HEK293 (cell line): ENCODE measurements at regions not wholly inside any gene's neighbourhood (a gene's known extent, or its start where the extent isn't known, plus 50 kb on each side); places are given as distances from the start of the nearest gene placed in this dataset.

Experiments
- CTCF ChIA-PET: fragments of 350-600 bp; formaldehyde crosslinking; extraction: SDS; loops from one replicate; lab custom pipeline; 2021; ENCODE audit warnings: antibody characterized with exemption; lab: Yijun Ruan, JAX
- POLR2A ChIA-PET: fragments of 300-600 bp; formaldehyde crosslinking; extraction: SDS; loops from one replicate; lab custom pipeline; 2020; ENCODE audit warnings: antibody characterized with exemption, inconsistent platforms; lab: Yijun Ruan, JAX
- H3K27ac ChIP-seq: fragments of 200-500 bp; sonication (Bioruptor generic); 2 replicates; pipeline ENCODE4 v1.5.1; 2014; ENCODE audit warnings: low read depth, low read length, control low read depth, inconsistent platforms; ENCODE audit errors: extremely low read depth
- H3K36me3 ChIP-seq, 2 experiments: fragments of 200-500 bp in 1 of 2; sonication (Bioruptor generic) in 1 of 2; 1 replicate in 1 of 2; 2 replicates in 1 of 2; pipeline ENCODE4 v1.5.1; 2014 to 2017; ENCODE audit warnings: inconsistent platforms in 2 of 2, low read length in 2 of 2; ENCODE audit not compliant: control insufficient read depth in 2 of 2, insufficient read depth in 1 of 2
- H3K4me1 ChIP-seq: fragments of 200-500 bp; sonication (Bioruptor generic); 2 replicates; pipeline ENCODE4 v1.5.1; 2014; ENCODE audit warnings: mild to moderate bottlenecking, low read length, inconsistent platforms; ENCODE audit not compliant: control insufficient read depth, insufficient read depth
- H3K4me3 ChIP-seq: 2 replicates; pipeline ENCODE4 v1.5.1; 2011; ENCODE audit warnings: low read depth, mild to moderate bottlenecking, control low read depth, low read length, moderate library complexity
- H3K9me3 ChIP-seq: fragments of 200-500 bp; sonication (Bioruptor generic); 2 replicates; pipeline ENCODE4 v1.5.1; 2014; ENCODE audit warnings: low read depth, low read length, inconsistent platforms; ENCODE audit not compliant: control insufficient read depth, insufficient read depth
- BCL6B ChIP-seq: fragments of 450-650 bp; formaldehyde crosslinking; IDR thresholded peaks from 2 replicates; pipeline ENCODE4 v1.5.1; 2017; ENCODE audit warnings: missing biosample characterization, missing genetic modification characterization
- EGR2 ChIP-seq: fragments of 450-650 bp; formaldehyde crosslinking; IDR thresholded peaks from 2 replicates; pipeline ENCODE4 v1.5.1; 2016; ENCODE audit warnings: low read depth, missing biosample characterization, missing genetic modification characterization
- GLIS2 ChIP-seq: fragments of 450-650 bp; formaldehyde crosslinking; IDR thresholded peaks from 2 replicates; pipeline ENCODE4 v1.5.1; 2016; ENCODE audit warnings: missing biosample characterization, missing genetic modification characterization
- HOXD13 ChIP-seq: sonication (generic); formaldehyde crosslinking; IDR thresholded peaks from 2 replicates; pipeline ENCODE4 v1.8.0; 2022; ENCODE audit warnings: missing genetic modification reagents, borderline replicate concordance
- MEIS1 ChIP-seq: sonication (generic); formaldehyde crosslinking; IDR thresholded peaks from 2 replicates; pipeline ENCODE4 v1.8.1; 2022; ENCODE audit warnings: missing genetic modification reagents, mild to moderate bottlenecking, borderline replicate concordance
- OSR2 ChIP-seq: fragments of 450-650 bp; formaldehyde crosslinking; IDR thresholded peaks from 2 replicates; pipeline ENCODE4 v1.5.1; 2016; ENCODE audit warnings: missing biosample characterization, missing genetic modification characterization
- ZBTB20 ChIP-seq: fragments of 450-650 bp; formaldehyde crosslinking; IDR thresholded peaks from 2 replicates; pipeline ENCODE4 v1.5.1; 2016; ENCODE audit warnings: missing biosample characterization, missing genetic modification characterization
- ZBTB21 ChIP-seq: fragments of 450-650 bp; formaldehyde crosslinking; IDR thresholded peaks from 2 replicates; pipeline ENCODE4 v1.5.1; 2017; ENCODE audit warnings: missing biosample characterization, missing genetic modification characterization
- ZBTB48 ChIP-seq: fragments of 450-650 bp; formaldehyde crosslinking; IDR thresholded peaks from 2 replicates; pipeline ENCODE4 v1.5.1; 2016; ENCODE audit warnings: missing biosample characterization, missing genetic modification characterization
- ZEB2 ChIP-seq: fragments of 450-650 bp; formaldehyde crosslinking; IDR thresholded peaks from 2 replicates; pipeline ENCODE4 v1.5.1; 2016; ENCODE audit warnings: missing biosample characterization, missing genetic modification characterization
- ZNF133 ChIP-seq: fragments of 450-650 bp; formaldehyde crosslinking; IDR thresholded peaks from 2 replicates; pipeline ENCODE4 v1.5.1; 2016; ENCODE audit warnings: missing biosample characterization, missing genetic modification characterization
- ZNF16 ChIP-seq: fragments of 450-650 bp; formaldehyde crosslinking; IDR thresholded peaks from 2 replicates; pipeline ENCODE4 v1.5.1; 2016; ENCODE audit warnings: low read depth, missing biosample characterization, missing genetic modification characterization
- ZNF169 ChIP-seq: fragments of 450-650 bp; formaldehyde crosslinking; IDR thresholded peaks from 2 replicates; pipeline ENCODE4 v1.5.1; 2016; ENCODE audit warnings: missing biosample characterization, missing genetic modification characterization
- ZNF202 ChIP-seq: fragments of 450-650 bp; formaldehyde crosslinking; IDR thresholded peaks from 2 replicates; pipeline ENCODE4 v1.5.1; 2016; ENCODE audit warnings: missing biosample characterization, missing genetic modification characterization, borderline replicate concordance
- ZNF23 ChIP-seq: fragments of 450-650 bp; formaldehyde crosslinking; IDR thresholded peaks from 2 replicates; pipeline ENCODE4 v1.5.1; 2016; ENCODE audit warnings: missing biosample characterization, missing genetic modification characterization, borderline replicate concordance
- ZNF423 ChIP-seq: fragments of 450-650 bp; formaldehyde crosslinking; IDR thresholded peaks from 2 replicates; pipeline ENCODE4 v1.5.1; 2016; ENCODE audit warnings: missing biosample characterization, missing genetic modification characterization
- ZNF518A ChIP-seq: fragments of 450-650 bp; formaldehyde crosslinking; conservative IDR thresholded peaks from 2 replicates; pipeline ENCODE4 v1.5.1; 2016; ENCODE audit warnings: low read depth, missing biosample characterization, missing genetic modification characterization
- ZNF548 ChIP-seq: fragments of 450-650 bp; formaldehyde crosslinking; IDR thresholded peaks from 2 replicates; pipeline ENCODE4 v1.5.1; 2016; ENCODE audit warnings: missing biosample characterization, missing genetic modification characterization
- ZNF549 ChIP-seq: fragments of 450-650 bp; IDR thresholded peaks from 2 replicates; pipeline ENCODE4 v1.5.1; 2018; ENCODE audit warnings: missing biosample characterization, missing genetic modification characterization, mild to moderate bottlenecking, inconsistent platforms, moderate library complexity
- ZNF555 ChIP-seq: fragments of 450-650 bp; formaldehyde crosslinking; conservative IDR thresholded peaks from 2 replicates; pipeline ENCODE4 v1.5.1; 2017; ENCODE audit warnings: missing biosample characterization, mild to moderate bottlenecking, missing genetic modification characterization, inconsistent platforms
- ZNF596 ChIP-seq: fragments of 450-650 bp; IDR thresholded peaks from 2 replicates; pipeline ENCODE4 v1.5.0; 2018; ENCODE audit warnings: missing biosample characterization, mild to moderate bottlenecking, missing genetic modification characterization, moderate library complexity
- ZNF658 ChIP-seq: fragments of 450-650 bp; formaldehyde crosslinking; IDR thresholded peaks from 2 replicates; pipeline ENCODE4; 2016; ENCODE audit warnings: missing biosample characterization, missing genetic modification characterization
- ZNF777 ChIP-seq: fragments of 450-650 bp; formaldehyde crosslinking; IDR thresholded peaks from 2 replicates; pipeline ENCODE4 v1.5.1; 2017; ENCODE audit warnings: missing biosample characterization, missing genetic modification characterization, borderline replicate concordance
- ZNF791 ChIP-seq: fragments of 450-650 bp; formaldehyde crosslinking; IDR thresholded peaks from 2 replicates; pipeline ENCODE4 v1.5.1; 2016; ENCODE audit warnings: missing biosample characterization, missing genetic modification characterization

GRCh38 chr1:29673669-29674626, 437.6 kb downstream of the PTPRU start:
- no peaks in the 10 kb centered on the region for H3K9me3 ChIP-seq
- no peak for TF ChIP-seq ZBTB21 (tag by site-specific recombination)
- no peak for TF ChIP-seq ZNF518A
- no peak for TF ChIP-seq ZBTB48
- no peak for TF ChIP-seq BCL6B (tag by site-specific recombination)
- no peak for TF ChIP-seq GLIS2
- no peak for TF ChIP-seq ZNF169 (tag by site-specific recombination)
- no peak for TF ChIP-seq EGR2 (tag by site-specific recombination)
- no peak for TF ChIP-seq ZNF791 (tag by site-specific recombination)
- TF ChIP-seq HOXD13 = no peak
- TF ChIP-seq ZNF658 = no peak
- TF ChIP-seq ZNF23 (tag by site-specific recombination) = no peak
- TF ChIP-seq ZNF555 (tag by site-specific recombination) = no peak
- no peak for TF ChIP-seq ZBTB20 (tag by site-specific recombination)
- no peak for TF ChIP-seq ZNF202 (tag by site-specific recombination)
- TF ChIP-seq ZNF133 (tag by site-specific recombination) = no peak
- TF ChIP-seq MEIS1 (CRISPR knock-in tag) = no peak
- ChIA-PET CTCF (interaction anchor here (0.7 kb wide), 1 partner anchor 44 kb away, joined by 3 read pairs; no protein-coding TSS in a partner anchor), POLR2A (no interaction called here)
- no peak overlapping the region for H3K4me3 ChIP-seq
- H3K4me1 ChIP-seq = no peaks in the 10 kb centered on the region
- H3K36me3 ChIP-seq = no peaks in the 10 kb centered on the region
- no peak overlapping the region for H3K27ac ChIP-seq

- no peaks in the 10 kb centered on the region for H3K4me1 ChIP-seq
- TF ChIP-seq ZNF596 (tag by site-specific recombination) = no peak
- TF ChIP-seq ZBTB21 (tag by site-specific recombination) = no peak
- no peak for TF ChIP-seq ZNF549 (tag by site-specific recombination)
- TF ChIP-seq OSR2 = no peak
- no peak for TF ChIP-seq ZEB2 (tag by site-specific recombination)
- TF ChIP-seq ZNF23 (tag by site-specific recombination) = no peak
- no peak for TF ChIP-seq ZBTB48
- TF ChIP-seq ZNF16 (tag by site-specific recombination) = no peak
- no peak for TF ChIP-seq ZNF423 (tag by site-specific recombination)
- no peak for TF ChIP-seq ZNF777 (tag by site-specific recombination)
- TF ChIP-seq ZNF548 (tag by site-specific recombination) = no peak
- ChIA-PET CTCF (no interaction called here), POLR2A (no interaction called here)
- H3K27ac ChIP-seq = no peak overlapping the region
- no peaks in the 10 kb centered on the region for H3K9me3 ChIP-seq
- no peak overlapping the region for H3K4me3 ChIP-seq
- H3K36me3 ChIP-seq = no peaks in the 10 kb centered on the region
These were observed 436.8 kb downstream of the PTPRU start for GRCh38 chr1:29673228-29673500.
